Activated CD4-positive, alpha-beta T cell treated with anti-CD3 and anti-CD28 coated beads for 4 hours (primary cell): ENCODE measurements at regions not wholly inside any gene's neighbourhood (a gene's known extent, or its start where the extent isn't known, plus 50 kb on each side); places are given as distances from the start of the nearest gene placed in this dataset.
"Not testable (repeated sequence)": the region's sequence is repeated elsewhere in the genome, so short reads cannot be mapped to it uniquely, and the experiment has no call there.

Experiments used
- DNase-seq, 2 donors: peaks; one replicate each; pipeline ENCODE4 v3.0.0-alpha.2; 2020

- DNase-seq: not testable (repeated sequence)
Measured at GRCh38 chr11:134720691-134721070, 308.6 kb upstream of the B3GAT1 start.

- not testable (repeated sequence) for DNase-seq
Measured at GRCh38 chr11:134719940-134720690, 308.1 kb upstream of the B3GAT1 start.

DNA sequence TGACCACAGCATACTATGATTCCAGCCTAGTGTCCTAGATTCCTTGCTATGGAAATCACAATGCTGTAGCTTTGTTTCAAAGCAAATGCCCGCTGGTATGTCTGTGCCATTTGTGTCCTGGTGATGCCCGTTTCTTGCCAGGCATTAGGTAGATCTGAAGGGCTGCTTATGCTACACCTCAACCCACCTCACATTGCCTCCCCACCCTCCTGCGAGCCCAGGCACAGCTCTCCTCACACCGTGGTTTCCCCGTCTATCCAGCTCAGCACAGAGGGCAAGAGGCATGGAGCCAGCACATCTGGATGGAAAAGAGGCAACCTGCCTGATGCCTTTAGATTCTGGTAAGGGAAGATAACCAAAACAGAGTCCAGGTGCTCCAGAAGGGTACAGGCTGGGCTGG, 307.4 kb upstream of the B3GAT1 start:
- DNase-seq: no peak

DNA sequence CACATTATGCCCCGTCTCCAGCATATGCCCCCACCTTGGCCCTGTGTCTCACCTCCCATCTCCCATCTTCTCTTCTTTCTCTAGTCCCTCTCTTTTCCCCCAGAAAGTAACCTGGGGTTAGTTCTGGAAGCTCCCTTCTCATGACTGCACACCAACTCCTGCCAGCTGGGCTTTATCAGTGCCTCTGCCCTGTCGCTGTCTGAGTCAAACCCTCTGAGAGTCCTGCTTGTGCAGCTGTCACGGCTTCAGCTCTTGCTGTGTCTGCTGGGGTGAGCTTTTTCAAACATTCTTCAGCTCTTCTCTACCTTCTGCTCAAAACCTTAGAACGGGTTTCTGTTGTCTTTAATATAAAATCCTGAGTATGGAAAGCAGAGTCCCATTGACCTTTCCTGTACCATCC, 304.5 kb upstream of the B3GAT1 start:
- DNase-seq: no peak

- no peak for DNase-seq
Measured at GRCh38 chr11:134714021-134714656, 302.1 kb upstream of the B3GAT1 start.

DNA sequence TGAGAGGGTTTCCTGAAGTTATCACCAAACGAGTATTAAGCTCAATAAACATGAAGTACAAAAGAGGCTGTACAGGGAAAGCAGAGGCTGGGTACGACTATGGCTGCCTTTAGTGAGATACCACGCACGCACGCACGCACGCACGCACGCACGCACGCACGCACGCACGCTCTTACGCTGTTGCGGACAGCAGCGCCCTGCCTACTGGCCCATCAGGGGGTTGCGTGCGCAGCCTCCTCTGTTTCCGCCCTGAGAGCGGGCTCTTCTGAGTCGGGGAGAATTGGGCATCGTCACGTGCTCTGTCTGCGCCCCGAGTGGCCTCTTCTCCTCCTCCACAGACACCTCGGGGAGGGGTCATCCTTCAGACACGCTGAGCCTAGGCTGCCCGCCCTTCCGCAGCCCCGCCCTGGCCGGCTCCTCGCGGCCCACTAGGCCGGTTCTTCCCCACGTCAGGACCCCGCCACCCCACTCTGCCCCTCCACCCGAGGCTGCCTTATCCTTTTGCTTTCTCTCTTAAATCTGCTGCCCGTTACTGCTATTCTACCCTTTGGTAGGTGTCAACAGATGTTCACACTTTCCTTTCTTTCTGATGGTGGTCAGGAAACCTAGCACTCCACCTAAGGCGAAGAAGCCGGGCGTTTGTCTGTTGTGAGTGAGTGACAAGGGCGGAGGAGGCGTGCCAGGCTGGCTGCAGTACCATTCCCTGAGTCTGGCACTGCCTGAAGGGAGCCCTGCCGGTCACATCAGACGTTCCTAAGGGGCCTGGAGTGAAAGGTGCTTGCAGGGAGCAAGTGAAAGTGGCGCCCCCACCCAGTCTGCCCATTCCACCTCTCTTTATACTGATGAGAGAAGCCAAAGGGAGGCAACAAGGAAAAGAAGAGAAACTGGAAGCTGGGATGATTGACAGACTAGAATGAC, 300.4 kb upstream of the B3GAT1 start:
- DNase-seq: no peak

DNA sequence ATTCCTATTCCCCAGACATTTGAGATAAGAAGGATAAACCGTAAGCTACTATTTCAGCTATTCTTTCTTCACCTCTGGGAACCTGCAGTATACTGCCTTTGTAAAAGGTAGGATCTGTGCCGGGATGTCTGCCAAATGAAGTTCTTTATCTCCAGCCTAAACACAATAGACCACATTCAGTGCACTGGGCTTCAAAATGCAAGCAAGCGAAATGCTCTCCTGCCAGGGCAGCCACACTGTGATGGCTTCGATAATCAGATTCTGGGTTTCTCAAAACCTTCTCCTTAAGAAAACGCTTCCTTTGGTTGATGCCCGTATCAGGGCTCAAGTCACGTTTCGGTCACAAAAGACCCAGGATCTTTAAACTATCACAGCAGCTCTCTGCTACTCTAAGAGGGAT, 299.5 kb upstream of the B3GAT1 start:
- DNase-seq: no peak

DNA sequence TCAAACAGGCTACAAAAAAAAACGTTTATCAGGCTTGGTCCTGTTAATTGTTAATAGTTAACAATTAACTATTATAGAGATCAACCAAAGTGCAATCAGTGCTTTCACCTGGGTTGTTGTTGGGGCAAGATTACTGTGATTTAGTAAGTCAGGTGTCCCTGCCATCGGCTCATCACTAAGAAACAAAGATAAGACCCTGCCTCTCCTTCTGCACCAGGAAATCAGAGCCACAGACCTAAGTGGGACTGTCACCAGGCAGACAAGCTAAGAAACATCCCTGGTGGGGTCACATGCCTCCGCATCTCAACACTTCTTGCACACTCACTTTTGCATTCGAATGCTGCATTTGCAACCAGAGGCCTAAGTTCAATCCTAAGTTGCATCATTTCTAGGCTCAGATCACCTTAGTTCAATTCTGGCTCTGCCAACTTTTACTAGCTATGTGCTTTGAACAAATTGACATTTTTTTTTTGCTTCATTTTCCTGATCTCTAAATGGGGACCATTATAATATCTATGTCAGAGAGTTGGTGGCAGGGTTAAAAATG, 298.9 kb upstream of the B3GAT1 start:
- no peak for DNase-seq

DNA sequence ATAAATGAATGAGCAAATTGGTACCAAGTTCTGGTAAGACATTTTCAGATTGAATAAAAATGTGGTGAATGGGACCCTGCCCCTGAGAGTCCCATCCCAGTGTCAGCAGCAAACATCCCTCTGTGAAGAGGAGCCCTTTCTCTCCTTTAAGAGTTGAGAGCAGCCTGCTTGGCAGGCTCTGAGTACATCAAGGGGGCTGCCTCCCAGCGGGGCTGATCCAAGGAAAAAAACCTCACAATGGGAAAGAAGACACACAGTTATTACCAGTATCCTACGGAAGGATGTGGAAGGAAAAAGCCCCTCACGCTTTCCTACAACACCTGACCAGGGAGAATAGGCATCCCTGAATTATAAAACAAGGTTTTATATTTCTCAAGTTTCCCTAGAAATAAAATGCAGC, 293.8 kb upstream of the B3GAT1 start:
- no peak for DNase-seq

GRCh38 chr11:134702827-134703226, 290.8 kb upstream of the B3GAT1 start:
- DNase-seq: no peak

DNA sequence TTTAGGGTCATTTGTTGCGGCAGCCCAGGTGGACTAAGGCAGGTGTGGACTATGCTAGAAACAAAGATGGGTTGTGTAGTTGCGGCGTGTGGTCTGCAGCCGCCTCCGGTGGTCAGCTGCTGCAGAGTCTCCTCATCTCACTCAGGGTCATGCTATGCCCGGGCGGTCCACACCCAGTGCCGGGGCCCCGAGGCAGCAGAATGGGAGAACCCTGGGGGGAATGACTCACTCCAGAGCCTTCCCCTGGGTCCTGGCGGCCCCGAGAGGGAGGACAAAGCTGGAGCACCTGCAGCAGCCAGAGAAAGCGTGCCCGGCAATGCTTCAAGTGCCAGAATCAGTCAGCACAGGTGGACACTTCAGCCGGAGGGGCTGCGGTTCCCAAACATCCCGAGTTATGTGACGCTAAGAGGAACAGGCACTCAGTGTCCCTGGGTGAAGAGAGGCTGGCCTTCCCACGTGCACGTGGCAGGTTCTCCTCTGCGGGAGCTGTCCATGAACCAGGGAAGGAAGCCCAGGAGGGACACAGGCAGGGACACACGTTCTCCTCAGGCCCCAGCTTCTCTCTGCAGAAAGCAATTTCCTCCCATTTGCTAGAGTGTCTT, 289.6 kb upstream of the B3GAT1 start:
- no peak for DNase-seq

DNA sequence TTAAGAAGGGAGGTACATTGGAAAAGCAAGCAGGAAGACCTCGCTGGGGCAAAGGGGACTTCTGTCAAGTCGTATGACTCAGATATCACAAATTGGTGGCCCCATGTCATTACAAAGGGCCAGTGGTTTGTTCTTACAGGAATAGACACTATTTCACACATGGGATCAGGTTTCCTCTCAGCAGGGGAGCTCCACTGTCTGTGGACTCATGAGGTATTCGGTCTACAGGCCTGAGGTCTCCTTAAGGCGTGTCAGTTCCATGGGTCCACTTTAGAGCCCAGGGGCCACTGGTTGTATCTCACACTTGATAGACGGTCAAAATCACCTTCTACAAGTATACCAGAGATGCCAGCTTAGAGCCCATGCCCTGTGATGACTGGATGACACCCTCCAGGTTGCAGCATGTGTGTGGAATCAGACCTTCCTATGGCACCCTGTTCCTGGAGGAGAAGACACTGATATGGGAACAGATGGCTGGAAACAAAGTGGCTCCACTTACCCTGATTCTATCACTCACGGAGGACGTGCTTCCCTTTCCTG, 288.1 kb upstream of the B3GAT1 start:
- DNase-seq: no peak

GRCh38 chr11:134696455-134696854, 284.4 kb upstream of the B3GAT1 start:
- no peak for DNase-seq

DNA sequence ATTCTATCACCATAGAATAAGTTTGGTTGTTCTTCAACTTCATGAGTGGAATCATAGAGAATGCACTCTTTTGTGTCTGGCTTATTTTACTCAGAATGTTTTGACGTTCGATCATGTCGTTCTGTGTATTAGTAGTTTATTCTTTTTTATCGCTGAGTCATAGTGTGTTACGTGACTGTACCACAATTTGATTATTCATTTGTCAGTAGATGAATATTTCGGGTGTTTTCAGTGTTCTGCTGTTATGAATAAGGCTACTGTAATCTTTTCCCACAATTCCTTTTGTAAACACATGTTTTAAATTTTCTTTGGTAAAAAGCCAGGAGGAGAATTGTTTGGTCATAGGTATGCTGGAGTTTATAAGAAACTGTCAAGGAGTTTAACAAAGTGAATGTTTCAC, 279.9 kb upstream of the B3GAT1 start:
- no peak for DNase-seq

GRCh38 chr11:134691295-134691873, 279.3 kb upstream of the B3GAT1 start:
- no peak for DNase-seq

DNA sequence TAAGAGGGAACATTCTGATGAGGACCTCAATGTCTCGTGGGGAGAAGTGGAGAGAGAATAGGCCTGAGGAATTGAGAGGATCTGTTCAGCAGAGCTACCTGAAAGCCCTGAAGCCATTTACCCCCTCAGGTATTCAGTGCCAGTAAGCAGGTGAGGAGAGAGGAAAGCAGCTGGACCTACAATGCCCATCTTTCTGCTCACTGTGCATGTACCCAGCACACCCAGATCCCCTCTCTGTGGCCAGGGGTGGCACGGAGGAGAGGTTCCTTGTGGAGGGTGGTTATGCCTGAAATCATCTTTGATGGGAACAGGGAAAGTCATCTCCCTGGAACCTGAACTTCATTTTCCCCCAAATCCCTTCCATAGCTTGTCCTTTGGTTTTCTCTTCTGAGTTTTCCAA, 277.8 kb upstream of the B3GAT1 start:
- DNase-seq: no peak

DNA sequence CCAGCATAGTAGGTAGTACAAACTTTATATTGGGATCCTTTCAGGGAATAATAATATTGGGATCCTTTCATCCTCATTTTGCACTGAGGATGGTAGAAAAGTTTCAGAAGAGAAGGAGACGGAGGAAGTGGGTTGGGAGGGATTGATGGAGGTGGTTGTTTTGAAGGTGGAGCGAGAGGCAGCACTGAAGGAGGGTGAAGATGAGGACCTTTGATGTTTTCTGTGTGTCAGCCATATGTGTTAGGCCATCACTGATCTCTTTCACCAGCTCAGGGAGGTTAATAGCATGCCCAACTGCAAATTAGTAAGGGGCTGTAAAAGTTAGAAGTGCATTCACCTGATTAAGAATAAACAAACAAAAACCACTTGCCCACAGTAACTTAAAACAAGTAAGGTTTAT, 275.5 kb upstream of the B3GAT1 start:
- DNase-seq: no peak

- DNase-seq: no peak
Measured at GRCh38 chr11:134686460-134687061, 274.5 kb upstream of the B3GAT1 start.

DNA sequence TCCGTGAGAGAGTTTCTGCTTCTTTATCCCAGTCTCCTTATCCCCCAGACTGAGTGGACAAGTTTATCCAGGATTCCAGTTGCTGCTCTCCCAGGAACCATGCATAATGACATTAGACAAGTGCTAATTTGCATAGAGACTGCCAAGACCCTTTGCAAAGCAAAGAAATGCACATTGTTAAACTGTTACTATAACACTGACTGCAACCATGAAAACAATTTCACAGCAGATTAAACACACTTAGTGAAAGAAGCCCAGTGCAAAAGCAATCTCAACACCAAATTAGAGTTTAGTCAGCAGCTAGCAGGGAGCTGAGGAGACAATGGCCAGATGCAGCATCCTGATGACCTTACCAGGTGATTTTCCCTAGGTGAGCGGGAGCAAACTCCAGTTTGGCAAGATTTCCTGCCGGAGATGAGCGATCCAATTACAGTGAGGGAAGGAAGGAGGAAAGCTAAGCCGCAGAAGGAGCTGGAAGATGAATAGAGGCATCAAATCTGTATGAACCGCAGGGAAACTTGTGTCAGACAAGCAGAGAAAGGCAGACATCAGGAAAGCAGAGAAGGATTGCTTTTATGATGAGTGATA, 273.8 kb upstream of the B3GAT1 start:
- no peak for DNase-seq

- DNase-seq: no peak
Measured at GRCh38 chr11:134684576-134684975, 272.5 kb upstream of the B3GAT1 start.

DNA sequence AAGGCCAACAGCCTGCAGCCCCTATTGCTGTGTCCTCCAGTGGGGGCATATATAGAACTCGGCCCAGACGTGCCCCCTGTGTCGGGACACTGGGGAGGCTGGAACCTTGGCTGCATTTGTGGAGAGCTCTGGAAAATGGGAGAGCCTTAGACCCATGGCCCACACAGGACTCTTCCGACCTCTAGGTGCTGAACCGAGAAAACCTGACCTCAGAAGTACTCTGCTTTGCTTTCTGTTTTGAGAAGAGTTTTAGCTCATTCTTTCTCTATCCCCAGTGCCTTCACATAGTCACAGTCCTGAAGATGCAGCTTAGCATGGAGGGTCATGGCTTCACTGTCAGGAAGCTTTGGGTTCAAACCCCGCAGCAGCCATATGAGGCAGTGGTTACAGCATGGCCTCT, 271.8 kb upstream of the B3GAT1 start:
- no peak for DNase-seq

GRCh38 chr11:134682577-134682976, 270.5 kb upstream of the B3GAT1 start:
- no peak for DNase-seq
